HCT116 (cell line): ENCODE measurements at regions not wholly inside any gene's neighbourhood (a gene's known extent, or its start where the extent isn't known, plus 50 kb on each side); places are given as distances from the start of the nearest gene placed in this dataset.

Experiments used
- ATF3 ChIP-seq: IDR thresholded peaks from 2 replicates; pipeline ENCODE4 v1.6.1; 2012
- CBX3 ChIP-seq: IDR thresholded peaks from 2 replicates; pipeline ENCODE4 v1.6.1; 2012; ENCODE audit warnings: low read depth
- CTCF ChIP-seq, 3 experiments: fragments of 200-600 bp in 1 of 3; sonication (generic) in 1 of 3; IDR thresholded peaks in 2 of 3; conservative IDR thresholded peaks in 1 of 3; 2 replicates each; pipeline ENCODE4 v1.5.1; 2012 to 2017; ENCODE audit warnings: low read depth in 2 of 3, low read length in 2 of 3, antibody characterized with exemption in 1 of 3, borderline replicate concordance in 1 of 3, control low read depth in 1 of 3, mild to moderate bottlenecking in 1 of 3, mixed read lengths in 1 of 3, mixed run types in 1 of 3, moderate library complexity in 1 of 3; ENCODE audit not compliant: insufficient read depth in 1 of 3
- EZH2 ChIP-seq: fragments of 200-600 bp; sonication (generic); IDR thresholded peaks from 2 replicates; pipeline ENCODE4 v1.6.1; 2017; ENCODE audit warnings: antibody characterized with exemption, mixed run types
- FOSL1 ChIP-seq: IDR thresholded peaks from 2 replicates; pipeline ENCODE4 v1.6.1; 2012; ENCODE audit warnings: low read depth
- POLR2A ChIP-seq: IDR thresholded peaks from 2 replicates; pipeline ENCODE4 v1.7.0; 2011; ENCODE audit warnings: borderline replicate concordance; ENCODE audit not compliant: insufficient read depth, insufficient read length; ENCODE audit errors: extremely low read depth
- POLR2AphosphoS5 ChIP-seq: IDR thresholded peaks from 2 replicates; pipeline ENCODE4 v1.6.1; 2011; ENCODE audit warnings: mild to moderate bottlenecking, low read depth, low read length, moderate library complexity
- REST ChIP-seq: IDR thresholded peaks from 2 replicates; pipeline ENCODE4 v1.6.1; 2012; ENCODE audit warnings: low read depth
- SP1 ChIP-seq: IDR thresholded peaks from 2 replicates; pipeline ENCODE4 v1.6.1; 2012; ENCODE audit warnings: low read depth

GRCh38 chr20:22922987-22923386 is 112.1 kb upstream of the SSTR4 start:
- TF ChIP-seq CTCF (IDR thresholded peaks at IDR 0.05 in 2 of 3, conservative IDR thresholded peaks at IDR 0.05 in 1 of 3; ENCODE audit: borderline replicate concordance in 1 of 3, insufficient read depth in 1 of 3, low read depth in 2 of 3, low read length in 2 of 3) (no peak), REST (no peak), POLR2A (no peak), EZH2 (no peak), FOSL1 (no peak), ATF3 (no peak), CBX3 (no peak), POLR2AphosphoS5 (no peak), SP1 (no peak)
